Retinal pigment epithelial cell (primary cell): ENCODE measurements at regions not wholly inside any gene's neighbourhood (a gene's known extent, or its start where the extent isn't known, plus 50 kb on each side); places are given as distances from the start of the nearest gene placed in this dataset.

Experiments used
- DNase-seq: peaks from one replicate; pipeline ENCODE4 v3.0.0-alpha.2; 2010; ENCODE audit warnings: low read depth
- H3K4me3 ChIP-seq: 2 replicates; pipeline ENCODE4 v1.5.1; 2011; ENCODE audit warnings: mild to moderate bottlenecking, low read length, control low read depth, moderate library complexity
- TF ChIP-seq, protein P1 (sequence below): conservative IDR thresholded peaks from 2 replicates; pipeline ENCODE4 v1.5.1; 2011; ENCODE audit warnings: low read depth, low read length, control low read depth, inconsistent platforms

DNA sequence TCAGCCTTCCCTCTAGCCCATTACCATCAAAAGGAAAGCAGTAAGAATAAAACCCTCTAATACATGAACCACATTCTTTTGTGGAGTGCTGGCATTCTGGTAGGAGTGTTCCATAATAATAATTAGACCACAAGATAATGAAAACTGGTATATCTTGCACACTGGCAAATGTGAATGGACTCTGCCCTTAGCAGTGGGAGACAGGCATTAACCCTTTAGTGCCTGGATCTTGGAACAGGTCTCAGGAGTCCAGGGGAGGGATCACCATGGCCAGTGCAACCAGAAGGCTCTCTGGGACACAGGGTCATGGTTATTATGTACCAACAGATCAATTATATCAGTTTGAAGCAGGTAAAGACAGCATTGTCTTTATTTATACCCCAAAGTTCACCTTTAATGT lies 387.5 kb upstream of the TMPO start:
- TF ChIP-seq, protein P1, sequence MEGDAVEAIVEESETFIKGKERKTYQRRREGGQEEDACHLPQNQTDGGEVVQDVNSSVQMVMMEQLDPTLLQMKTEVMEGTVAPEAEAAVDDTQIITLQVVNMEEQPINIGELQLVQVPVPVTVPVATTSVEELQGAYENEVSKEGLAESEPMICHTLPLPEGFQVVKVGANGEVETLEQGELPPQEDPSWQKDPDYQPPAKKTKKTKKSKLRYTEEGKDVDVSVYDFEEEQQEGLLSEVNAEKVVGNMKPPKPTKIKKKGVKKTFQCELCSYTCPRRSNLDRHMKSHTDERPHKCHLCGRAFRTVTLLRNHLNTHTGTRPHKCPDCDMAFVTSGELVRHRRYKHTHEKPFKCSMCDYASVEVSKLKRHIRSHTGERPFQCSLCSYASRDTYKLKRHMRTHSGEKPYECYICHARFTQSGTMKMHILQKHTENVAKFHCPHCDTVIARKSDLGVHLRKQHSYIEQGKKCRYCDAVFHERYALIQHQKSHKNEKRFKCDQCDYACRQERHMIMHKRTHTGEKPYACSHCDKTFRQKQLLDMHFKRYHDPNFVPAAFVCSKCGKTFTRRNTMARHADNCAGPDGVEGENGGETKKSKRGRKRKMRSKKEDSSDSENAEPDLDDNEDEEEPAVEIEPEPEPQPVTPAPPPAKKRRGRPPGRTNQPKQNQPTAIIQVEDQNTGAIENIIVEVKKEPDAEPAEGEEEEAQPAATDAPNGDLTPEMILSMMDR = no peak
- H3K4me3 ChIP-seq = no peak overlapping the region
- no peak for DNase-seq

DNA sequence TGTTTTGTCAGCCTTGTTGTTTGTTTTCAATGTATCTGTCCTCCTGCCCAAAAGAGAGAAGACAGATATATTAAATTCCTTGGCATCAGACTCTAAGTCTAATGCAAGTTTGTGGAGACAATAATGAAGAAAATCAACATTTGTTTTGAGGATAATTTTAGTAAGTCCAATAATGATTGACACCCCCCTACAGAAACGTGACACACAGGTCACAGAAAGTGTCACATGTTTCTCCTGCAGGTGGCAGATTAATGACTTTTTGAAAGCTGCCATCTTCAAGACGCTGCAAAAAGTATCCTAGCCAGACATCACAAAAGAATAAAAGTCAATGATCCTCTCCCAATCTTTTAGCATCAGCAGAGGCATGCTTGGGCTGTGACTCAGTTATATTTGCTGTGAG lies 378.8 kb upstream of the TMPO start:
- TF ChIP-seq, protein P1 = no peak
- DNase-seq = no peak
- no peak overlapping the region for H3K4me3 ChIP-seq

DNA sequence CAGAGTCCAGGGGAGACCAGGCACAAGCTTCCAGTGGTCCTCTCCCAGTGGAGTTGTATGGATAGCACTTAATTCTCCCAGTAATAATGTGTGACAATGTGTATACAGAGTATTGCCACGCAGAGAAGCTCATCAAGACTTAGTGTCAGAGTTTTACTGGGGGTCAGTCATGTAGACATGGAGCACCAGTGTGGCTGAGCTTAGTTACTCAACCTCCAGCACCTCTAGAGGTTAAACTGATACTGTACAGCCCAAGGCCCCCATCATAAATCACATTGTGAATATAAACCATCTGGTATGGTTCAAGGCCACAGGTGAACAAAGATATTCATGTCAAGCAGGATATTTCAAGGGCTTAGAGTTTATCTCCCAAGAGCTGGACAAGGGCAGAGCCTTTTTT lies 378.1 kb upstream of the TMPO start:
- no peak for DNase-seq
- no peak overlapping the region for H3K4me3 ChIP-seq
- TF ChIP-seq, protein P1 = no peak

DNA sequence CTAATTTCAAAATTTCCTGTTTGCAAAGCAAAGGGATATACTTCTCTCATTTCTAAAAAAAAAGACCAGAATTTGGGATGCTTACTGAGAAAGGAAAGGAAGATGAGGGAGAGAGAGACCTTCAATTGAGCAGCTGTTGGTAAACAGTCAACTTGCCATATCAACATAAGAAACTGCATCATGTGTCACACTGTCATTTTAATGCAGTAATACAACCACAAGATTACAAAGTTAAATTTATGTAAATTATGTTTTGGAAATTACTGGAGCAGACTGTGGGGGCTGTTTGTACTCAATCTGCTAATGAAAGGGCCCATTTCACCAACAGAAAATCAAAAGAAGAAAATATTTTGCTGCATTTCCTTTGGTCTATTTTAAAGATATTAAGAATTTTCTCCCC lies 370.4 kb upstream of the TMPO start:
- TF ChIP-seq, protein P1 = no peak
- DNase-seq = no peak
- no peak overlapping the region for H3K4me3 ChIP-seq

DNA sequence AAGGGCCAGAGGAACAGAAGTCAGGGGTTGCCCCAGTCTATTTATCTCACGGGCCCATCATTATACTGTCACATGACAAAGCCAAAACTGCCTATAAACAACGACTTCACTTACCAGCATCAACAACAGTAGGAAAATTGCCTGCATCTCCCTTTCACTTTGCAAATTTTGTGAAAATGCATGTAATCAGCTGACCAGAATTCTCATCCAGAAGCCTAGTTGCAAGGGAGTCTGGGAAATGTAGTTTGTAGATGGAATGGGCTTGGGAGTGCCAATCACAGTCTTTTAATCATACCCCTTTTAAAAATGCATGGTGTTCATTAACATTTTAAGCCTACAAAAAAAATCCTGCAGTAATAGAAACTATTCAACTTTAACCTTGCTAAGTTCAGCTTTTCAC lies 369.3 kb upstream of the TMPO start:
- DNase-seq = no peak
- TF ChIP-seq, protein P1 = no peak

DNA sequence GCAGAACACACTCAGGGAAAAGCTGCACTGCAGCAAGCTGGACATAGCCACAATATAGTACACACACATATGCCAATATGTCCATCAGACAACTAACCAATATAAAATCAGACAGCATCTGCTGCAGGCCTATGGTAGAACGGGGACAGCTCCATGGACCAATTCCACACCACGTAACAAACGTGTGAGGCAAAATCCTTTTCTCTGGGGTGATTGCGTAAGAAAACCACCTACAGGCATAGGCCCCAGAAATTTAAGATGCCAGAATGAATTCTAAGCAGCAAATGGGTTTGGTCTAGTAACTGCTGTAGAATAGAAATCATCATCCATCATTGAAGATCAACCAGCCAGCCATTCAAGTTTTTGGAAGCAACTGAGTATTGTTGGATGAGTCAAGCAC lies 368.9 kb upstream of the TMPO start:
- TF ChIP-seq, protein P1 = no peak
- no peak overlapping the region for H3K4me3 ChIP-seq
- DNase-seq = no peak

More for the DNA sequence above, 369.3 kb upstream of the TMPO start:
- H3K4me3 ChIP-seq = no peak overlapping the region

DNA sequence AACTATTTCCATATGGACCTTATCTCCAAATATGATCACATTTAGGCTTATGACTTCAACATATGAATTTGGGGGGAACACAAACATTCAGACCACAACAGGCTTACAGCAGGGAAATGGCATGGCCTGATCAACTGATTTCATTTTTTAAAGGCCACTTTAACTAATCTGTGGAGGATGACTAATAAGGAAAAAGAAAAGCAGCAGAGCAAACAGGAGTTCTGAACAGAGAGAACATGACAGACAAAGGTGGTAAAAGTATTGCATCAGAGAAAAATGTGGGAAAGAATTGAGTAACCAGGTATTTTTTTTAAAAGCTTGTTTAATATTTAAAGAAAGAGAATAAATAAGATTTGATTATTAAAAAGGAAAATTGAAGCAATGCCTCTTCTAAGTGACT lies 366.1 kb upstream of the TMPO start:
- TF ChIP-seq, protein P1 = no peak
- H3K4me3 ChIP-seq = no peak overlapping the region
- DNase-seq = no peak
